ENCODE measurements at regions not wholly inside any gene's neighbourhood (a gene's known extent, or its start where the extent isn't known, plus 50 kb on each side); places are given as distances from the start of the nearest gene placed in this dataset.

DNA sequence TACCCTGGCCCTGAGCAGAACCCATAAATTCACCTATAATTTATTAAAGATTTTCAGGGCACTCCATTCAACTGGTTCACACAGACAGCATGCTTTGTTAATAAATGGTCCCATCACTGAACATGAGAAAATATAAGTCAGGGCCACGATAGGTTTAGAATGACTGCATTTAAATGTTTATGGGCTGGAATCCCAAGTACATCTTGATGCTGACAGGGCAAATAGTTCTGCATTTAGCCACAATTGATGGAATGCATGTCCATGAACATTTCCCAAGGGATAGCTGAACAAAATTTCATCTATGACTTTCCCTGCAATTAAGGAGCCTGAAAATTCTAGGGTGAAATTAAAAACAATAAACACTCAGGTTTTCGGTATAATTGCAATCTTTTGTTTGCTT is 124.5 kb downstream of the CAAP1 start:
- no peaks in the 10 kb centered on the region for H3K27me3 Mint-ChIP-seq (ENCODE audit: low read depth in 2 of 2)
- no peak for TF ChIP-seq CTCF (IDR thresholded peaks at IDR 0.05)
- no peaks in the 10 kb centered on the region for H3K9me3 ChIP-seq (ENCODE audit: control insufficient read depth, insufficient read depth, low read length)
- no peaks in the 10 kb centered on the region for H3K36me3 Mint-ChIP-seq
- ATAC-seq: no peak
- no peaks in the 10 kb centered on the region for H3K4me1 ChIP-seq (ENCODE audit: control insufficient read depth, insufficient read depth, low read length)
- no peak overlapping the region for H3K4me3 Mint-ChIP-seq
- intact Hi-C loops (cut with micrococcal nuclease): no loop called here
- H3K4me1 Mint-ChIP-seq: no peaks in the 10 kb centered on the region
- no peak overlapping the region for H3K27ac Mint-ChIP-seq
- H3K9me3 Mint-ChIP-seq: peaks cover 0 to 2% of the 10 kb centered on the region in 2 donors
- no peak overlapping the region for H3K4me3 ChIP-seq (ENCODE audit: low read length)
- H3K27me3 ChIP-seq (ENCODE audit: control insufficient read depth, insufficient read depth, low read length): no peaks in the 10 kb centered on the region
- no peaks in the 10 kb centered on the region for H3K36me3 ChIP-seq (ENCODE audit: control insufficient read depth, insufficient read depth, low read length)
- no peak overlapping the region for H3K27ac ChIP-seq (ENCODE audit: low read length)
- WGBS (ENCODE audit: insufficient coverage): 100% methylated on average over 1 of the region's 2 CpGs
- DNase-seq: no peak

- H3K27ac ChIP-seq (ENCODE audit: low read length): no peak overlapping the region
- WGBS (ENCODE audit: insufficient coverage): 96% methylated on average over 2 of the region's 2 CpGs
- Mint-ChIP-seq H3K27ac (no peak overlapping the region), H3K4me1 (no peaks in the 10 kb centered on the region), H3K36me3 (no peaks in the 10 kb centered on the region), H3K4me3 (no peak overlapping the region), H3K27me3 (ENCODE audit: low read depth in 2 of 2) (no peaks in the 10 kb centered on the region), H3K9me3 (peaks cover 2 to 4% of the 10 kb centered on the region in 2 donors)
- ATAC-seq: no peak
- no peak for DNase-seq
- H3K36me3 ChIP-seq (ENCODE audit: control insufficient read depth, insufficient read depth, low read length): no peaks in the 10 kb centered on the region
- intact Hi-C loops (cut with micrococcal nuclease): no loop called here
- H3K9me3 ChIP-seq (ENCODE audit: control insufficient read depth, insufficient read depth, low read length): no peaks in the 10 kb centered on the region
- no peaks in the 10 kb centered on the region for H3K27me3 ChIP-seq (ENCODE audit: control insufficient read depth, insufficient read depth, low read length)
- no peak overlapping the region for H3K4me3 ChIP-seq (ENCODE audit: low read length)
- no peak for TF ChIP-seq CTCF (IDR thresholded peaks at IDR 0.05)
- no peaks in the 10 kb centered on the region for H3K4me1 ChIP-seq (ENCODE audit: control insufficient read depth, insufficient read depth, low read length)
Measured at GRCh38 chr9:26760675-26761074, 131.9 kb downstream of the CAAP1 start.

DNA sequence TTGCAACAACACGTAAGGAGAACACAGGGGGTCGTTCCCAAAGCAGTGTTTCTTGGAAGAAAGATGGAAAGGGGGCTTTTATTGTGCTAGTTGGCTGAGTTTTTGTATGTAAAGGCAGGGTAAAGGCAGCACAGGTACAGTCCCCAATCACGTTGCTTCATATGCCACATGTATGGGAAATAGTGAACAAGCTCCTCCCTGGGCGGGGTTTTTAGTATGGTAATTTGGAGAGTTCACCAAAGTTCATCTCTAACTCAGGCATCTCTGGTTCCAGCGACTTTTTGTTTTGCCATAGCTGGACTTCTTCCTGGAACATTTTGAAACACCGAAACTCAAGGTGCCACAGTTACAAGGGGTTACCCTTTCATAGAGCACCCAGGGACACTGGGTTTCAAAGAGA is 133.9 kb downstream of the CAAP1 start:
- no peaks in the 10 kb centered on the region for H3K27me3 Mint-ChIP-seq (ENCODE audit: low read depth in 2 of 2)
- no peaks in the 10 kb centered on the region for H3K36me3 Mint-ChIP-seq

More for the DNA sequence above, 133.9 kb downstream of the CAAP1 start:
- no peaks in the 10 kb centered on the region for H3K27me3 ChIP-seq (ENCODE audit: control insufficient read depth, insufficient read depth, low read length)
- TF ChIP-seq CTCF (IDR thresholded peaks at IDR 0.05): no peak
- H3K36me3 ChIP-seq (ENCODE audit: control insufficient read depth, insufficient read depth, low read length): no peaks in the 10 kb centered on the region
- no peak overlapping the region for H3K4me3 ChIP-seq (ENCODE audit: low read length)
- Mint-ChIP-seq H3K4me1 (no peaks in the 10 kb centered on the region), H3K9me3 (peaks cover 2 to 4% of the 10 kb centered on the region in 2 donors), H3K27ac (no peak overlapping the region), H3K4me3 (no peak overlapping the region)
- ATAC-seq: no peak
- no peak for DNase-seq
- no peak overlapping the region for H3K27ac ChIP-seq (ENCODE audit: low read length)
- H3K9me3 ChIP-seq (ENCODE audit: control insufficient read depth, insufficient read depth, low read length): no peaks in the 10 kb centered on the region
- intact Hi-C loops (cut with micrococcal nuclease): no loop called here
- WGBS (ENCODE audit: insufficient coverage): 76% methylated on average over 6 of the region's 6 CpGs
- H3K4me1 ChIP-seq (ENCODE audit: control insufficient read depth, insufficient read depth, low read length): no peaks in the 10 kb centered on the region

Data from natural killer cell (primary cell).